ENCODE measurements at regions not wholly inside any gene's neighbourhood (a gene's known extent, or its start where the extent isn't known, plus 50 kb on each side); places are given as distances from the start of the nearest gene placed in this dataset.

DNA sequence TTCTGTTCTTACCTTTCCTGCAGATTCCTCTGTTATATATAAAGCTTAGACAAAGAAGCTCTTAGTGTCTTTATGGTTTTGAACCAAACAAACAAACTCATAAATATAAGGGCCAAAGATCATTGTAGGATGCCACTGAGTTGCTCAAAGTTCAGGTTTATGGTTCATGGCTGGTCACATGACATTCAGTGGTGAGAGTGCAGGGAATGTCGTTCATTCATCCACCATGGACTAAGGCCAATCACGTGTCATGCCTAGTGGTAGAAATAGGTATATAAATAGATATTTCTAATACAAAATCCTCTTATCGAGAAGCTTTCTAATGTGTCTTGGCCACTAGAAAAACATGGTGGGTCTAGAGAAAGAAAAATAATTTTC lies 119.4 kb downstream of the GATA3 start:
- TF ChIP-seq CTCF (IDR thresholded peaks at IDR 0.05; ENCODE audit: insufficient read depth, low read length, poor library complexity, severe bottlenecking): no peak
- TF ChIP-seq EZH2phosphoT487 (conservative IDR thresholded peaks at IDR 0.05; ENCODE audit: low read length): no peak
